Duodenal mucosa (tissue), 2 donors: ENCODE measurements at regions not wholly inside any gene's neighbourhood (a gene's known extent, or its start where the extent isn't known, plus 50 kb on each side); places are given as distances from the start of the nearest gene placed in this dataset.

Experiments used
- H3K27ac ChIP-seq: one replicate; pipeline ENCODE4 v1.7.0; 2013; ENCODE audit warnings: low read depth, low read length
- H3K27me3 ChIP-seq, 2 donors: one replicate each; pipeline ENCODE4 v1.7.0; 2013; ENCODE audit warnings: low read length in 2 of 2, control low read depth in 1 of 2; ENCODE audit not compliant: insufficient read depth in 2 of 2, control insufficient read depth in 1 of 2
- H3K36me3 ChIP-seq, 2 donors: one replicate each; pipeline ENCODE4 v1.7.0; 2013; ENCODE audit warnings: low read length in 2 of 2, control low read depth in 1 of 2; ENCODE audit not compliant: insufficient read depth in 2 of 2, control insufficient read depth in 1 of 2
- H3K4me1 ChIP-seq, 2 donors: one replicate each; pipeline ENCODE4 v1.7.0; 2013; ENCODE audit warnings: low read length in 2 of 2, control low read depth in 1 of 2; ENCODE audit not compliant: insufficient read depth in 2 of 2, control insufficient read depth in 1 of 2
- H3K4me3 ChIP-seq, 2 donors: one replicate each; pipeline ENCODE4 v1.7.0; 2013; ENCODE audit warnings: low read length in 2 of 2, low read depth in 1 of 2
- H3K9ac ChIP-seq, 2 donors: one replicate each; pipeline ENCODE4 v1.7.0; 2013; ENCODE audit warnings: low read length in 2 of 2, low read depth in 1 of 2
- H3K9me3 ChIP-seq, 2 donors: one replicate each; pipeline ENCODE4 v1.7.0; 2013; ENCODE audit warnings: low read length in 2 of 2, control low read depth in 1 of 2; ENCODE audit not compliant: control insufficient read depth in 1 of 2

GRCh38 chr4:136928957-136929411, 603.3 kb downstream of the PCDH18 start:
- H3K4me1 ChIP-seq: no peaks in the 10 kb centered on the region
- no peak overlapping the region for H3K9ac ChIP-seq
- H3K36me3 ChIP-seq: no peaks in the 10 kb centered on the region
- no peak overlapping the region for H3K27ac ChIP-seq
- no peak overlapping the region for H3K4me3 ChIP-seq
- no peaks in the 10 kb centered on the region for H3K27me3 ChIP-seq
- H3K9me3 ChIP-seq: peaks cover 0 to 5% of the 10 kb centered on the region in 2 donors

- Histone ChIP-seq H3K9me3 (peaks cover 5 to 6% of the 10 kb centered on the region in 2 donors), H3K9ac (no peak overlapping the region), H3K4me3 (no peak overlapping the region), H3K4me1 (no peaks in the 10 kb centered on the region), H3K27ac (no peak overlapping the region), H3K36me3 (no peaks in the 10 kb centered on the region), H3K27me3 (no peaks in the 10 kb centered on the region)
These were observed 605.1 kb downstream of the PCDH18 start for GRCh38 chr4:136927172-136927571.

GRCh38 chr4:136925203-136925602, 607.1 kb downstream of the PCDH18 start:
- Histone ChIP-seq H3K27ac (no peak overlapping the region), H3K36me3 (no peaks in the 10 kb centered on the region), H3K4me1 (no peaks in the 10 kb centered on the region), H3K9ac (no peak overlapping the region), H3K4me3 (no peak overlapping the region), H3K27me3 (no peaks in the 10 kb centered on the region), H3K9me3 (peaks cover 2 to 6% of the 10 kb centered on the region in 2 donors)

GRCh38 chr4:136922066-136922465, 610.2 kb downstream of the PCDH18 start:
- Histone ChIP-seq H3K9ac (no peak overlapping the region), H3K27ac (no peak overlapping the region), H3K9me3 (peaks cover 3 to 6% of the 10 kb centered on the region in 2 donors), H3K4me3 (no peak overlapping the region), H3K27me3 (no peaks in the 10 kb centered on the region), H3K4me1 (no peaks in the 10 kb centered on the region), H3K36me3 (no peaks in the 10 kb centered on the region)

- Histone ChIP-seq H3K27ac (no peak overlapping the region), H3K4me1 (no peaks in the 10 kb centered on the region), H3K9me3 (peaks cover 5 to 6% of the 10 kb centered on the region in 2 donors), H3K9ac (no peak overlapping the region), H3K27me3 (no peaks in the 10 kb centered on the region), H3K4me3 (no peak overlapping the region), H3K36me3 (no peaks in the 10 kb centered on the region)
These were observed 612.0 kb downstream of the PCDH18 start for GRCh38 chr4:136920092-136920881.

GRCh38 chr4:136918772-136919171, 613.5 kb downstream of the PCDH18 start:
- H3K4me1 ChIP-seq: no peaks in the 10 kb centered on the region
- H3K9ac ChIP-seq: no peak overlapping the region
- H3K27me3 ChIP-seq: no peaks in the 10 kb centered on the region
- H3K27ac ChIP-seq: no peak overlapping the region
- peaks cover 5 to 6% of the 10 kb centered on the region in 2 donors for H3K9me3 ChIP-seq
- H3K4me3 ChIP-seq: no peak overlapping the region
- no peaks in the 10 kb centered on the region for H3K36me3 ChIP-seq

- Histone ChIP-seq H3K36me3 (no peaks in the 10 kb centered on the region), H3K27me3 (no peaks in the 10 kb centered on the region), H3K9ac (no peak overlapping the region), H3K4me1 (no peaks in the 10 kb centered on the region), H3K9me3 (peaks cover under 1 to 5% of the 10 kb centered on the region in 2 donors), H3K4me3 (no peak overlapping the region), H3K27ac (no peak overlapping the region)
These were observed 614.8 kb downstream of the PCDH18 start for GRCh38 chr4:136917312-136918110.

- Histone ChIP-seq H3K9ac (no peak overlapping the region), H3K4me1 (no peaks in the 10 kb centered on the region), H3K27me3 (no peaks in the 10 kb centered on the region), H3K36me3 (no peaks in the 10 kb centered on the region), H3K4me3 (no peak overlapping the region), H3K9me3 (no peaks in the 10 kb centered on the region), H3K27ac (no peak overlapping the region)
These were observed 622.7 kb downstream of the PCDH18 start for GRCh38 chr4:136909626-136910025.

- Histone ChIP-seq H3K9ac (no peak overlapping the region), H3K4me3 (no peak overlapping the region), H3K4me1 (no peaks in the 10 kb centered on the region), H3K27me3 (no peaks in the 10 kb centered on the region), H3K27ac (no peak overlapping the region), H3K9me3 (no peaks in the 10 kb centered on the region), H3K36me3 (no peaks in the 10 kb centered on the region)
These were observed 624.2 kb downstream of the PCDH18 start for GRCh38 chr4:136908122-136908521.

- Histone ChIP-seq H3K27me3 (no peaks in the 10 kb centered on the region), H3K9me3 (no peaks in the 10 kb centered on the region), H3K36me3 (no peaks in the 10 kb centered on the region), H3K27ac (no peak overlapping the region), H3K4me1 (no peaks in the 10 kb centered on the region), H3K9ac (no peak overlapping the region), H3K4me3 (no peak overlapping the region)
These were observed 631.6 kb downstream of the PCDH18 start for GRCh38 chr4:136900696-136901095.
